ENCODE measurements at regions not wholly inside any gene's neighbourhood (a gene's known extent, or its start where the extent isn't known, plus 50 kb on each side); places are given as distances from the start of the nearest gene placed in this dataset.

GRCh38 chr14:39722547-39723273, 290.5 kb upstream of the FBXO33 start:
- TF ChIP-seq CTCF (IDR thresholded peaks at IDR 0.05 in 8 of 11, conservative IDR thresholded peaks at IDR 0.05 in 3 of 11) (no peak), POLR2A (IDR thresholded peaks at IDR 0.05) (no peak)
